ENCODE measurements at regions not wholly inside any gene's neighbourhood (a gene's known extent, or its start where the extent isn't known, plus 50 kb on each side); places are given as distances from the start of the nearest gene placed in this dataset.

GRCh38 chr2:128403814-128404708 is 85.4 kb upstream of the HS6ST1 start:
- no peak for TF ChIP-seq CTCF (IDR thresholded peaks at IDR 0.05)
- no peak for TF ChIP-seq POLR2A (IDR thresholded peaks at IDR 0.05)

Data from testis (tissue), 2 donors.